Lower lobe of right lung (tissue), 2 donors: ENCODE measurements at regions not wholly inside any gene's neighbourhood (a gene's known extent, or its start where the extent isn't known, plus 50 kb on each side); places are given as distances from the start of the nearest gene placed in this dataset.

ENCODE experiments used
- ATAC-seq, 2 donors: fragments of 200-7000 bp; cut with Tn5 transposase; one replicate each; pipeline ENCODE4 v1.9.1; 2020 to 2022; ENCODE audit warnings: mild to moderate bottlenecking in 2 of 2, moderate library complexity in 2 of 2
- DNase-seq: peaks from one replicate; pipeline ENCODE4 v3.0.0-alpha.2; 2020
- H3K27ac ChIP-seq: fragments of 200-600 bp; one replicate; pipeline ENCODE4 v1.8.0; 2022
- H3K27me3 ChIP-seq: fragments of 200-600 bp; one replicate; pipeline ENCODE4 v1.8.0; 2022; ENCODE audit warnings: low read depth
- H3K36me3 ChIP-seq: fragments of 200-600 bp; one replicate; pipeline ENCODE4 v1.8.0; 2022; ENCODE audit warnings: mild to moderate bottlenecking
- H3K4me1 ChIP-seq: fragments of 200-600 bp; one replicate; pipeline ENCODE4 v1.8.0; 2022
- H3K4me3 ChIP-seq: fragments of 200-600 bp; one replicate; pipeline ENCODE4 v1.8.0; 2022; ENCODE audit warnings: mild to moderate bottlenecking
- H3K9me3 ChIP-seq: fragments of 200-600 bp; one replicate; pipeline ENCODE4 v1.8.0; 2022
- intact Hi-C: fragments of 100-400 bp; cut with DNase I; formaldehyde crosslinking; loops from one replicate; pipeline ENCODE4 v1.11.0; 2022
- TF ChIP-seq, protein P1 (sequence below): fragments of 200-600 bp; IDR thresholded peaks from one replicate; pipeline ENCODE4 v1.8.0; 2022; ENCODE audit warnings: antibody characterized with exemption, mild to moderate bottlenecking
- donor health status: DM: no; HTN: yes; CAD: no; lungs with severe emphysema.

GRCh38 chrX:65602221-65602560 is 65.3 kb upstream of the MSN start:
- intact Hi-C loops, result no loop called here
- Histone ChIP-seq H3K27me3 (no peaks in the 10 kb centered on the region), H3K4me1 (peaks cover 40% of the 10 kb centered on the region), H3K36me3 (no peaks in the 10 kb centered on the region), H3K4me3 (no peak overlapping the region), H3K27ac (peak overlapping the region; percentile 84), H3K9me3 (no peaks in the 10 kb centered on the region)
- DNase-seq (no peak), ATAC-seq (no peak)
- TF ChIP-seq, protein P1, sequence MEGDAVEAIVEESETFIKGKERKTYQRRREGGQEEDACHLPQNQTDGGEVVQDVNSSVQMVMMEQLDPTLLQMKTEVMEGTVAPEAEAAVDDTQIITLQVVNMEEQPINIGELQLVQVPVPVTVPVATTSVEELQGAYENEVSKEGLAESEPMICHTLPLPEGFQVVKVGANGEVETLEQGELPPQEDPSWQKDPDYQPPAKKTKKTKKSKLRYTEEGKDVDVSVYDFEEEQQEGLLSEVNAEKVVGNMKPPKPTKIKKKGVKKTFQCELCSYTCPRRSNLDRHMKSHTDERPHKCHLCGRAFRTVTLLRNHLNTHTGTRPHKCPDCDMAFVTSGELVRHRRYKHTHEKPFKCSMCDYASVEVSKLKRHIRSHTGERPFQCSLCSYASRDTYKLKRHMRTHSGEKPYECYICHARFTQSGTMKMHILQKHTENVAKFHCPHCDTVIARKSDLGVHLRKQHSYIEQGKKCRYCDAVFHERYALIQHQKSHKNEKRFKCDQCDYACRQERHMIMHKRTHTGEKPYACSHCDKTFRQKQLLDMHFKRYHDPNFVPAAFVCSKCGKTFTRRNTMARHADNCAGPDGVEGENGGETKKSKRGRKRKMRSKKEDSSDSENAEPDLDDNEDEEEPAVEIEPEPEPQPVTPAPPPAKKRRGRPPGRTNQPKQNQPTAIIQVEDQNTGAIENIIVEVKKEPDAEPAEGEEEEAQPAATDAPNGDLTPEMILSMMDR, result no peak

DNA sequence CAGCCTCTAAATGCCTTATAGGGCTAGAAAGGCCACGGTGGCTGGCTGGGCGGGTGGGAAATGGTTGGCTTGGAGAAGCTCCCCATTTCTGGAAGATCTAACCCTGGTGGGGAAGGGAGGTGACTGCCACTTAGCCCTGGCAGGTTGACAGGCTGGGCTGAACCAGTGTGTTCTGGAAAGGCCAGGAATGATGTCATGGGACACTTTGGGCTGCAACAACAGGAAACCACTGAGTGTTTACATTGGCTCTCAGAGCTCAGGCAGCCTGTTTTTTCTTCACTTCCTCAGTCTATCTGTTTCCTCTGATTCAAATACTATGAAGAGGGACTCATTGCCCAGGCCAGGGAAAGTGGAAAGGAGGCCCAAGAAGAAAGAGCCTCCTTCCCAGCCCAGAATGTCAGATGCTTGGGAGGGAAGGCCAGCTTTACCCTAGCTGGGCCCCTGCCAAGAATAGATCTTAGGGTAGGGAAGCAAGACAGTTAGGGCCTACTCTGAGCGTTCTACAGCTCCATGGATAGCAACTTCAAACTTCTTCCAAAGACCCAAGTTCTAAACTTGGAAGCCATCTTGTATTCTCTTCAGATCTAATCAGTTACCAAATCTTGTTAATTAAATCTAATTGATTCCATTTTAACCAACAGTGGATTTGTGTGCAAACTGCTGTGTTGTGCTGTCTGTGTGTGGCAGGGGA is 65.8 kb upstream of the MSN start:
- intact Hi-C loops, result no loop called here
- peak; percentile 96 to 98 for ATAC-seq
- no peaks in the 10 kb centered on the region for H3K36me3 ChIP-seq
- H3K4me3 ChIP-seq, result no peak overlapping the region
- no peaks in the 10 kb centered on the region for H3K27me3 ChIP-seq
- peak overlapping the region; percentile 84 for H3K27ac ChIP-seq
- peaks cover 46% of the 10 kb centered on the region for H3K4me1 ChIP-seq
- DNase-seq, result peak; percentile 82
- TF ChIP-seq, protein P1, result no peak
- H3K9me3 ChIP-seq, result no peaks in the 10 kb centered on the region

- intact Hi-C loops, result no loop called here
- no peaks in the 10 kb centered on the region for H3K36me3 ChIP-seq
- TF ChIP-seq, protein P1, result no peak
- H3K27me3 ChIP-seq, result no peaks in the 10 kb centered on the region
- DNase-seq (no peak), ATAC-seq (peak; percentile 42 to 59)
- no peaks in the 10 kb centered on the region for H3K9me3 ChIP-seq
- H3K4me1 ChIP-seq, result peaks cover 49% of the 10 kb centered on the region
- peak overlapping the region; percentile 84 for H3K27ac ChIP-seq
- no peak overlapping the region for H3K4me3 ChIP-seq
Measured at GRCh38 chrX:65601126-65601525, 66.3 kb upstream of the MSN start.

- ATAC-seq, result no peak
- no peaks in the 10 kb centered on the region for H3K27me3 ChIP-seq
- no peak for DNase-seq
- TF ChIP-seq, protein P1, result no peak
- no peaks in the 10 kb centered on the region for H3K36me3 ChIP-seq
- intact Hi-C loops, result no loop called here
- peaks cover 55% of the 10 kb centered on the region for H3K4me1 ChIP-seq
- H3K4me3 ChIP-seq, result no peak overlapping the region
- H3K9me3 ChIP-seq, result no peaks in the 10 kb centered on the region
- no peak overlapping the region for H3K27ac ChIP-seq
Measured at GRCh38 chrX:65600106-65600505, 65.5 kb upstream of the LAS1L start.

DNA sequence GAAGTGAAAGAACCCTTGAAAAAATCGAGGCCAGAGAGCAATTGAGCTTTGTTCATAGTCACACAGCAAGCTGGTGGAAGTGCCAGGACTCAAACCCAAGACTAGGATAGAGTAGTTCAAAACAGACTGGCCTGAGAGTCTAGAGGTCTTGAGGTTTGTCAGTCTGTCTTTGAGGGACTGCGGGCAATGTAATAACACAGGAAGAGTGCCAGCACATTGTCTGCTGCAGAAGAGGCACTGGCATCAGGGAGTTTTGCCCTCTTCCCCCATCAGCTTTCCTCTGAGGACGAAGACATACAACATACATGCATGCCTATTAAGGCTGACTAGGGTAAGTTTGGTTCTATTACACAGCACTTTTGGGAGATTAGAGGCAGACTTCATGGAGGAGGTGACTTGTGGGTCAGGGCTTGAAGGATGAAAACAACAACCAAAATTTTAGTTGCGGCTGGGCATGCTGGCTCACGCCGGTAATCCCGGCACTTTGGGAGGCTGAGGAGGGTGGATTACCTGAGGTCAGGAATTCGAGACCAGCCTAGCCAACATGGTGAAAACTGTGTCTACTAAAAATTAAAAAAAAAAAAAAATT is 64.1 kb upstream of the LAS1L start:
- Histone ChIP-seq H3K4me3 (no peak overlapping the region), H3K4me1 (peaks cover 55% of the 10 kb centered on the region), H3K27me3 (no peaks in the 10 kb centered on the region), H3K27ac (peak overlapping the region; percentile 49), H3K36me3 (no peaks in the 10 kb centered on the region), H3K9me3 (no peaks in the 10 kb centered on the region)
- TF ChIP-seq, protein P1, result no peak
- DNase-seq (no peak), ATAC-seq (no peak)
- intact Hi-C loops, result loop anchor here (10.0 kb wide), 1 partner anchor 386 kb away; no protein-coding TSS in a partner anchor
